ENCODE measurements at regions not wholly inside any gene's neighbourhood (a gene's known extent, or its start where the extent isn't known, plus 50 kb on each side); places are given as distances from the start of the nearest gene placed in this dataset.

DNA sequence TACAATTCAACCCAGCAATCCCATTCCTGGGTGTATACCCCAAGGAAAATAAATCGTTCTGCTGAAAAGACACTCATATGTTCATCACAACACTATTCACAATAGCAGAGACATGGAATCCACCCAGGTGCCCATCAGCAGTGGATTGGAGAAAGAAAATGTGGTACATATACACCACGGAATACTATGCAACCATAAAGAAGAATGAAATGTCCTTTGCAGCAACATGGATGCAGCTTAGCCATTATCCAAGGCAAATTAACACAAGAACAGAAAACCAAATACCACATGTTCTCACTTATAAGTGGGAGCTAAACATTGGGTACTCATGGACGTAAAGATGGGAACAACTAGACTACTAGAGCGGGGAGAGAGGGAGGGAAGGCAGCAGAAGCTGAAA lies 207.8 kb downstream of the GATA3 start:
- H3K4me3 ChIP-seq (replicated peaks in 1 of 2; ENCODE audit: low read depth in 2 of 2, low read length in 2 of 2): no peak overlapping the region
- DNase-seq (ENCODE audit: low read depth in 2 of 2): no peak

DNA sequence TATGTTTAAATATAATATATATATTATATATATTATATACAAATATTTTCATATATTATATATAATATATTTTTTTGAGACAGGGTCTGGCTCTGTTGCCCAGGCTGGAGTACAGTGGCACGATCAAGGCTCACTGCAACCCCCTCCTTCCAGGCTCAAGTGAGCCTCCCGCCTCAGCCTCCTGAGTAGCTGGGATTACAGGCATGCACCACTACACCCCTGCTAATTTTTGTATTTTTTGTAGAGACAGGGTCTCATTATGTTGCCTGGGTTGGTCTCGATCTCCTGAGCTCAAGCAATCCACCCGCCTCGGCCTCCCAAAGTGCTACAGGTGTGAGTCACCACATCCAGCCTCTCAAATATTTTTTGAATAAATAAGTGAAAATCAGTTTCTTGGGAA lies 215.5 kb downstream of the GATA3 start:
- no peak overlapping the region for H3K4me3 ChIP-seq (replicated peaks in 1 of 2; ENCODE audit: low read depth in 2 of 2, low read length in 2 of 2)
- TF ChIP-seq, protein P1, sequence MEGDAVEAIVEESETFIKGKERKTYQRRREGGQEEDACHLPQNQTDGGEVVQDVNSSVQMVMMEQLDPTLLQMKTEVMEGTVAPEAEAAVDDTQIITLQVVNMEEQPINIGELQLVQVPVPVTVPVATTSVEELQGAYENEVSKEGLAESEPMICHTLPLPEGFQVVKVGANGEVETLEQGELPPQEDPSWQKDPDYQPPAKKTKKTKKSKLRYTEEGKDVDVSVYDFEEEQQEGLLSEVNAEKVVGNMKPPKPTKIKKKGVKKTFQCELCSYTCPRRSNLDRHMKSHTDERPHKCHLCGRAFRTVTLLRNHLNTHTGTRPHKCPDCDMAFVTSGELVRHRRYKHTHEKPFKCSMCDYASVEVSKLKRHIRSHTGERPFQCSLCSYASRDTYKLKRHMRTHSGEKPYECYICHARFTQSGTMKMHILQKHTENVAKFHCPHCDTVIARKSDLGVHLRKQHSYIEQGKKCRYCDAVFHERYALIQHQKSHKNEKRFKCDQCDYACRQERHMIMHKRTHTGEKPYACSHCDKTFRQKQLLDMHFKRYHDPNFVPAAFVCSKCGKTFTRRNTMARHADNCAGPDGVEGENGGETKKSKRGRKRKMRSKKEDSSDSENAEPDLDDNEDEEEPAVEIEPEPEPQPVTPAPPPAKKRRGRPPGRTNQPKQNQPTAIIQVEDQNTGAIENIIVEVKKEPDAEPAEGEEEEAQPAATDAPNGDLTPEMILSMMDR (IDR thresholded peaks at IDR 0.05; ENCODE audit: low read depth, low read length): no peak
- DNase-seq (ENCODE audit: low read depth in 2 of 2): no peak

More for the DNA sequence above, 207.8 kb downstream of the GATA3 start:
- TF ChIP-seq, protein P1 (IDR thresholded peaks at IDR 0.05; ENCODE audit: low read depth, low read length): no peak

DNA sequence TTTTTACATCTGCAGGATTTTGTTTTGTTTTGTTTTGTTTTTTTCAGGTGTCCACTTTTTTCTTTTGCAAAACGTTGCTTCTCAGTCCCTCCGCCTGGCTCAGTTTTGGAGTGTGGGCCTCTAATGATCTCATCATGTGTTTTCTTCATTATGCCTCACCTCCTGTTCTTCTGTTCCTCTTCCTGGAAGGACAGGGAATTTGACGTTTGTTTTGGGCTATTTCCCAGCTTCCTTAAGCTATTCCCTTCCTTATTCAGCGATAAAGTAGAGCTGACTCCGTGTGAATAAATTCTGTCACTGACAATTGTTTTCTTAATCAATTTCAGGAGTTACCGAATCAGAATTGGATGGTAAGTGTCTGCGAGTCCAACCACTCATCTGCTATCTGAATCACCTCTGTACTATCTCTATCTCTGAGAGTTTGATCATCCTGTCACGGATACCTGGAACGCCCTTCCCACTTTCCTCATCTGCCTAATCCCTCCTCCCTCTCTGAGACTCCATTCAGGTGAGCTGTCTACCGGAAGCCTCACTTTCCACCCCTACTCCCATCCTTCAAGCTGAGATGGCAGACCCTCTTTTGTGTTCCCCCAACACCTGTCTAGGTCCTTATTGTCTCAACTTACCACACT lies 218.4 kb downstream of the GATA3 start:
- peak in 1 of 2 donors; percentile 13 for DNase-seq (ENCODE audit: low read depth in 2 of 2)
- TF ChIP-seq, protein P1 (IDR thresholded peaks at IDR 0.05; ENCODE audit: low read depth, low read length): no peak
- no peak overlapping the region for H3K4me3 ChIP-seq (replicated peaks in 1 of 2; ENCODE audit: low read depth in 2 of 2, low read length in 2 of 2)

DNA sequence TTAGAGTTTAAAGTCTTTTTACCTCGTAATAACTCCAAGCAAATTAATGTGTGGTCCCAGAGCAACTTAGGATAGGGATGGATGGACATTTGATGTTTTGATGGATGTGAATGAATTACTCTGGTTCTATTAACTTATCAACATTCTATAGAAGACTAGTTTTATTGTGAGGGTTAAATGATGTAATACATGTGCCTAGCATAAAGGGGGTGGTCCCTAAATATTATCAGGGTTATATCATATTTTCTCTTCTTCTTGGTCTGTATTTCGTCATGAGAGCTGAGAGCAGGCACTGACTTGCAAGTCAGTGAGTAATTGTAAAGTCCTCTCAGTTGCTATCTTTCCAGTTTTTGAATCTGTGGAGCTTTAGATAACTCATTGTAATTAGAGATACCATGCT lies 219.3 kb downstream of the GATA3 start:
- TF ChIP-seq, protein P1 (IDR thresholded peaks at IDR 0.05; ENCODE audit: low read depth, low read length): no peak
- DNase-seq (ENCODE audit: low read depth in 2 of 2): peak; percentile 3 to 16

DNA sequence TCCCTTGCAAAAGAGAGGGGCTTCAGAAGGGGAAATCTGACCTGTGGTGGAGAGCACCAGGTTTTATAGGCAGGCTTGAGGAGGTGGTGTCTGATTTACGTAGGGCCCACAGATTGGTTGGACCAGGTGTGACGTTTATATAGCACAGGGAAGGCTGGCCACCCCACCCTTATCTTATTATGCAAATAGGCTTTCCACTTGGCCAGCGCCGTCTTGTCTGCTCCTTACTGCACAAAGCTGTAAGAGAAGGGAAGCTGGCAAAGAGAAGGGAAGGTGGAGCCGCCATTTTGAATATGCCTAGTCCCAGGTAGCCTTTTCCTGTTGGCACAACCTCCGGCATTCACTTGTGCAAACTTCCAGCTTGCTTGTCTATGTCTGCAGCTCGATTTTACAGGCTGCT lies 221.4 kb downstream of the GATA3 start:
- no peak overlapping the region for H3K4me3 ChIP-seq (replicated peaks in 1 of 2; ENCODE audit: low read depth in 2 of 2, low read length in 2 of 2)
- TF ChIP-seq, protein P1 (IDR thresholded peaks at IDR 0.05; ENCODE audit: low read depth, low read length): no peak
- peak in 1 of 2 donors; percentile 7 for DNase-seq (ENCODE audit: low read depth in 2 of 2)

More for the DNA sequence above, 219.3 kb downstream of the GATA3 start:
- H3K4me3 ChIP-seq (replicated peaks in 1 of 2; ENCODE audit: low read depth in 2 of 2, low read length in 2 of 2): no peak overlapping the region

DNA sequence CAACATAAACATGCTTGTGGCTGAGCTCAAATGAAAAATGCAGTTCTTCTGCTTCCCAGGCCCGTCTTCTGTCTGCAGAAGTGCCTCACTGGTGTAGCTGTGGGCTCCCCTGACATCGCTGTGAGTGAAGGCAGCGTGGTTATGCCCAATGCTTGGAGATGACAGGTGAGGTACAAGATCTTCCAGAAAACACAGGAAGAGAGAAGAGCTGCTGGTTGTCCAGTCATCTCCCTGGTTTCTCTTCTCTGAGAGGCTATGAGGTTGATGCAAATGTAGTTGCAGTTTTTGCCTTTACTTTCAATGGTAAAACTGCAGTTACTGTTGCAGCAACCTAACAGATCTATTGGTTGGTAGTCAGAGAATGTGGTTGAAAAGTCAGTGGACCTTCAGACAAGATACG lies 223.6 kb downstream of the GATA3 start:
- TF ChIP-seq, protein P1 (IDR thresholded peaks at IDR 0.05; ENCODE audit: low read depth, low read length): no peak
- DNase-seq (ENCODE audit: low read depth in 2 of 2): no peak
- H3K4me3 ChIP-seq (replicated peaks in 1 of 2; ENCODE audit: low read depth in 2 of 2, low read length in 2 of 2): no peak overlapping the region

DNA sequence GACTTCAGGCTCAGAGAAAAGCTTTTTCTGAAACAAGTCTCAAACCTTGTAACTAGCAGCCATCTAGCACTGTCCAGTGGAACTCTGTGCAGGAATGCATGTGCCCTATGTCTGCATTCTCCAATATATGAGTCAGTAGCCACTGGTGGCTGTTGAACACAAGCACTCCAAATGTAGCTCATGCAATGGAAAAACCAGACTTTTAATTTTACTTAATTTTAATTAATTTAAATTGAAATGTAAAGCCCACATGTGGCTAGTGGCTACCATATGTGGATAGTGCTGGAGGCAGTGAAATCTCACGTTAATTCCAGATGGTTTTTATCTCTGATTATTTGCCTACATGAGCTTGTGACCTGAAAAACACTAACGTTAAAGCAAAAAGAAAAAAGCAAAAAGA lies 225.1 kb downstream of the GATA3 start:
- DNase-seq (ENCODE audit: low read depth in 2 of 2): peak; percentile 61 to 68
- no peak overlapping the region for H3K4me3 ChIP-seq (replicated peaks in 1 of 2; ENCODE audit: low read depth in 2 of 2, low read length in 2 of 2)
- TF ChIP-seq, protein P1 (IDR thresholded peaks at IDR 0.05; ENCODE audit: low read depth, low read length): no peak
